Occipital lobe (tissue), 1 donor: ENCODE measurements at regions not wholly inside any gene's neighbourhood (a gene's known extent, or its start where the extent isn't known, plus 50 kb on each side); places are given as distances from the start of the nearest gene placed in this dataset.
"Not testable (repeated sequence)": the region's sequence is repeated elsewhere in the genome, so short reads cannot be mapped to it uniquely, and the experiment has no call there.

ENCODE experiments used
- DNase-seq: peaks from one replicate; lab custom pipeline; 2025; lab: John Stamatoyannopoulos, UW

- DNase-seq, result no peak
Measured at GRCh38 chr4:138446456-138446855, 204.3 kb upstream of the SLC7A11 start.

- no peak for DNase-seq
Measured at GRCh38 chr4:138445098-138445497, 202.9 kb upstream of the SLC7A11 start.

- DNase-seq, result no peak
Measured at GRCh38 chr4:138444260-138444659, 202.1 kb upstream of the SLC7A11 start.

DNA sequence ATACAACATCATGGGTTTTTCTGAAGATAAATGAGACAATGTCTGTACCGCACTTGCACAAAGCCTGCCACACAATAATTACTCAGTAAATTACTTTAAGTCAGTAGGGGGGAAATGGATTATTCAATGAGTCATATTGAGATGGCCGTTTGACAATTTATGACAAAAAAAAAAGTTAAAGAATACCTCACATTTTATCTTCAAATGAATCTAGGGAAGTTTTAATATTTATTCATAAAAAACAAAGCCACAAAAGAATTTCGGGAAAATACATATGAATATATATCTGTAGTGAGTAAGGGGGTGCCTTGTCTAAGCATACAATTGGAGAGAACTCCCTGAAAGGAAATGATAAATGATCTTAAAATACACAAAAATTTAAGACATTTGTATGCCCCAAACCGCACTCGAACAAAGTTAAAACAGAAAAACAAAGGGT is 197.0 kb upstream of the SLC7A11 start:
- DNase-seq, result no peak

GRCh38 chr4:138438608-138439007 is 196.5 kb upstream of the SLC7A11 start:
- DNase-seq, result no peak

DNA sequence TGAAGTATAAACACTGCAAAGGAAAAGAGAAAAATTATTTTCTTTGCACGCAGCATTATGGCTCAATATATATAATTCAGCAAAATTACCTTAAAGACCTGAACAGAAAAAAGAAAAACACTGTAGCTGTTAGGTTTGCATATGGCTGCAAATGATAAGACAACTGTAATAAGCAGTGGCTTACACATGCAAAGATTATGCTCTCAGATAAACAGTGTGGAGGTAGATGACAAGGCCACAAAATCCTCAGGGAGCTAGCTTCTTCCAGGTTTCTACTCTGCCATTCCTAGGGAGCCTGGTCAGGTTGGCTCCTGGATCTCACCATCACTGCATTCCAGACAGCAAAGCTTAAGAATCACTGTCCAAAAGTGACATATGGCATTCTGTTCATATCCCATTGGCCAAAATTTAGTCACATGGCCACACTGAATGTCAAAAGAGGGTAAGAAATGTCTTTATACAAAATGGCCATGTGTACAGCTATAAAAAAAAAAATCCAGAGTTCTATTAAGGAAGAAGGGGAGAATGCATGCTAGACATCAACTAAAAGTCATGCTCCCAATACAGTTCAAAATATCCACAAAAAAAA is 195.2 kb upstream of the SLC7A11 start:
- DNase-seq, result no peak

DNA sequence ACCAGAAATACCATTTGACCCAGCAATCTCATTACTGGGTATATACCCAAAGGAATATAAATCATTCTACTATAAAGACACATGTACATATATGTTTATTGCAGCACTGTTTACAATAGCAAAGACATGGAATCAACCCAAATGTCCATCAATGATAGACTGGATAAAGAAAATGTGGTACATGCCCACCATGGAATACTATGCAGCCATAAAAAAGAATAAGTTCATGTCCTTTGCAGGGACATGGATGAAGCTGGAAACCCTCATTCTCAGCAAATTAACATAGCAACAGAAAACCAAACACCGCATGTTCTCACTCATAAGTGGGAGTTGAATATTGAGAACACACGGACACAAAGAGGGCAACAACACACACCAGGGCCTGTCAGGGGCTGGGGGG is 193.6 kb upstream of the SLC7A11 start:
- DNase-seq, result not testable (repeated sequence)

DNA sequence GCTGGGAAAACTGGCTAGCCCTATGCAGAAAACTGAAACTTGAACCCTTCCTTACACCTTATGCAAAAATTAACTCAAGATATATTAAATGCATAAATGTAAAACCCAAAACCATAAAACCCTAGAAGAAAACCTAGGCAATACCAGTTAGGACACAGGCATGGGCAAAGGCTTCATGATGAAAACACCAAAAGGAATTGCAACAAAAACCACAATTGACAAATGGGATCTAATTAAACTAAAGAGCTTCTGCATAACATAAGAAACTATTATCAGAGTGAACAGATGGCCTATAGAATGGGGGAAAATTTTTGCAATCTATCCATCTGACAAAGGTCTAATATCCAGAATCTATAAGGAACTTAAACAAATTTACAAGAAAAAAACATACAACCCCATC is 192.9 kb upstream of the SLC7A11 start:
- DNase-seq, result not testable (repeated sequence)

GRCh38 chr4:138428611-138429010 is 186.5 kb upstream of the SLC7A11 start:
- DNase-seq, result no peak

DNA sequence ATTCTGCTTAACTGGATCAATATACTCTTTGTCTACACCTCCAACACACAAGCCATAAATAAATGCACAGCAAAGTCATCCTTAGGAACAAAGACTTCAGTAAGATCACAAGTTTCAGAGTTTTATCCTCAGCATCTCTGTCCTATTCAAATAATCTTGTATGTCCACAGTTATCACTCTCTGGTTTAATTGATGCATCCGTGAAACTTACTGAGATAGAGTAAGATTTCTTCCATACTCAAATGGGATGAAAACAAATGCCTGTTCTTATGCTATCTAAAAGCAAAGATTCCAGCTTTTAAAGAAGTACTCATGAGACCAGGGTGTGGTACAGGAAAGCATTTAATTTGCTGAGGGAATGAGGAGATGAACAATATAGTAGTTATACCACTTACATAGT is 184.6 kb upstream of the SLC7A11 start:
- DNase-seq, result no peak

DNA sequence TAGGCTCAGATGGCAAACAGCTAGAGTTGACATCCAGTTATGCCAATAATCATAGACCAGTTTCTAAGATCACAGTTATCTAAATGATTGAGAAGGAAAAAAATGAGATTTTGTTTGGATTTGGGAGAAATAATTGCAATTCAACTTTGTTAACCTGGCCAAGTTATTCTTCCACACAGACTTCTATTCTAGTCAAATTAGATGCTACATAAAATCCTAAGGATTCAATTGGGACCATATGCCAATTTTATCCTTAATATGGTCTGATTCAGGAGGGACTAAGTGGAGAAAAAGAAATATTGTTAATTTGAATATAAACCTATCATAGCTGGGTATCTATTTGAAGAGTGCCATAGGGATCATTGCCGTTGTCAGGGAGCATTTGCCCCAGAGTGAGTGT is 178.3 kb upstream of the SLC7A11 start:
- no peak for DNase-seq

GRCh38 chr4:138414202-138414601 is 172.1 kb upstream of the SLC7A11 start:
- DNase-seq, result no peak

- no peak for DNase-seq
Measured at GRCh38 chr4:138413273-138413672, 171.1 kb upstream of the SLC7A11 start.

GRCh38 chr4:138412847-138413246 is 170.7 kb upstream of the SLC7A11 start:
- no peak for DNase-seq

DNA sequence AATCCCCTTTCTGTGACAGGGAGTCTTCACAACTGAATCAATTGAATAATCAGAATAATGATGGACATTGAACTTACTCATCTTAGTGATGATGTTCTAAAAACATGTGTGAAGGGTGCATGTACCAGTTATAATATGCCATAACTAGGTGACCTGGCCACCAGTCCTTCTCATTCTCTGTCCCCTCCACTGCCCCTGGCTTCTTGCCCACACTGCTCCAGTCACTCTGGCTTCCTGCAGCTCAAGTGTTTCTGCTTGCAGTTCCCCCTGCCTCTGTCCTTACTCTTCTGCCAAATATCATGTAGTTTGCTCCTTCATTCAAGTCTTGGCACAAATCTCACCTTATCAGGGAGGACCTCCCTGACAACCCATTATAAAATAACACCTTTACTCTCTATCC is 168.1 kb upstream of the SLC7A11 start:
- no peak for DNase-seq

- no peak for DNase-seq
Measured at GRCh38 chr4:138409670-138410069, 167.5 kb upstream of the SLC7A11 start.

GRCh38 chr4:138408758-138409157 is 166.6 kb upstream of the SLC7A11 start:
- DNase-seq, result no peak

DNA sequence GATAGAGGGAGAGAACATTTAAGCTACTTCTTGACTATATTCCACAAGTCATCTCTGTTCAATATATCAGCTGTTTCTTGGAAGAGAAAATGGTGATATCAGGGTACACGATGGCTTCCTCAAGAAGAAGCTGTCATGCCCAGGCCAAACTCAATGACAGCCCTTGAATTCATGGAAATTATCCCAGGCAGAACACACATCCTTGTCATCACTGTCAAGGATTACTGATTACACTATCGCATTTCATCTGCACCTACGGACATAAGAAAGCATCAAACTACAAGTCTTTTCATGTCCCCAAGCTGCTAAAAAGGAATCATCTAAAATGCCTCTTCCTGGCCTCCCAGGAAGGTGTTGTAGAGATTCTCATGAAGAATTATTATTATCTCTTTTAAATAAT is 165.2 kb upstream of the SLC7A11 start:
- DNase-seq, result no peak

DNA sequence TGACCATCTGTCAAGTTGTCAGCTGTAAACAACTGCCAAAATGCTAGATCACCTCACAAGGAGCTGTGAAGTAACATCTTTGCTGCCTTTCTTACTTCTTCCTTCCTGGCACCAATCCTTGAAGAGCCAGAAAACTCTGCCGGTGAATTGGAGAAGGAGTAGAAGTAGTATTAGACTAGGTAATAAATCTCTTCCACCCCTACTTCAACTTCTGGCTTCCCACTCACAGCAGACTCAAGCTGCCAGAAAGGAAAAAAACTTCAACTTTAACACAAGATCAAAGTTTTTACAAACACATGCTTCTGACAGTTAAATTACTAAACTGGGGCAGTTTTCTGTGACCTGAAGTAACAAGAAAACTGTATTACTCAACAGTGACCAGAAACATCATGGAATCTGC is 164.7 kb upstream of the SLC7A11 start:
- no peak for DNase-seq

GRCh38 chr4:138405934-138406567 is 163.9 kb upstream of the SLC7A11 start:
- no peak for DNase-seq

DNA sequence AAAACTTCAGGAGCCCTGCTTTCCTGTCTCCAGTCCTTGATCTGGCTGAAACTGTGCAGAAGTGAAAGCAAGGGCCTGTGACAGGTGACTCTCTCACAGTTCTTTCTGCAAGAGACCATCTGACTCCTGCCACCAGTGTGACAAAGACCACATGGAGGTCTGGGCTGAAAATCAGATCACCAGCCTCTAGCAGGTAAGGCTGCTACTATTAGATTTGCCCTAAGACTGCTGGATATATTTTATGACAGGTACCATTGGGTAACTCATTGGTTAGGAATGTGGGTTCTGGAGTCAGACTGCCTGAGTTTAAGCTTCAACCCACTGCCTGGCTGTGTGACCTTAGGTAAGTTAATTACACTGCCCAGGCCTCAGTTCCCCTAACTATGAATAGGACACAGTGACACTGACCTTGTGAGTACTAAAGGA is 163.3 kb upstream of the SLC7A11 start:
- no peak for DNase-seq

- DNase-seq, result no peak
Measured at GRCh38 chr4:138404801-138405200, 162.7 kb upstream of the SLC7A11 start.

DNA sequence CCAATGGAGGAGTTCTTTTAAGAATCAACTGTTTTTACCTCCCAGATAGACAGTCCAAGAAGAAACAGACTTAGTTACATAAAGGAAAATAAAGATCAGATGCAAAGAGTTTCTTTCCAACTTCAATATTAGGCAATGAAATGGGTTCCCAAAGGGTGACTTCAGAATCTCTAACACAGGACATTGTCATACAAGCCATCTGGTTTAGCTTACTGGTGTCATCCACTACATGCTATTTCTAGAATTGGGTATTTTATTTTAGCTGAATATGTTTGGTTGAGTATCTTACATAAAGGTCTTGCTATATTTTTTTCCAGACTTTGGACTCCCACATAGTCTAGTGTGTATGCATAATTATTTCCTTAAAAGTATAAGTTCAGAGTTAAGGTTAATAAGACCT is 162.1 kb upstream of the SLC7A11 start:
- DNase-seq, result no peak

GRCh38 chr4:138401334-138401733 is 159.2 kb upstream of the SLC7A11 start:
- DNase-seq, result no peak
